ENCODE measurements at regions not wholly inside any gene's neighbourhood (a gene's known extent, or its start where the extent isn't known, plus 50 kb on each side); places are given as distances from the start of the nearest gene placed in this dataset.
A peak's percentile ranks its signal among the peaks of the same experiment; 100 is the strongest.

DNA sequence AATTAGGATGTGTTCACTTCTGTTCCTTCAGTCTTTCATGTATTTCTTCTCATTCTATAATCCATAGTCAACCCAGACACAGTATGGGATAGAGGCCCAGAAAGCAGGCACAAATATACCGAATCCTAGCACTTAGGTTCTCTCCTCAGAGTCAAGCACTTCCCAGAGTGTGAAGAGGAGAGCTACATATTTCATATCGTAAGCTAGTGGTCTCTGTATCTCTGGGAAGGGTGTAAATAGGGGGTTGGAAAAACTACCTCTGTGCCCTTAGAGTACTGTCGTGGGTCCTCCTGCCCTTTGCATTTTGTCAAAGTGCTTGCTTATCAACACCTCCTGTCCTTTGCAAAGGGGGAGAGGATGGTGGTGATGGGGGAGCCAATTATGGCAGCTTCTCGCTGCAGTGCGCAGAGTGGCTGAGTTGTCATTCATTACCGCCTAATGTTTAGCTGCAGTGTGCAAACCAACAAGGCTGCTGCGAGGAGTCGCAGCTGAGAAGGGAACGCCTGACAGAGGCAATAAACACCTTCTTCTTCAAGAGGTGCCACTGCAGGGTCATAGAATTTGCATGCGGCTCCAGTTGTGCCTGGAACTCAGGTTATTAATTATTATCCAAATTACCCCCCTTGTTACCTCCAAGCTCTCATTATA is 182.7 kb downstream of the NUF2 start:
- H3K4me3 ChIP-seq, result no peak overlapping the region
- TF ChIP-seq POLR2A (IDR thresholded peaks at IDR 0.05; ENCODE audit: low read depth), result no peak
- no peak for TF ChIP-seq EP300 (IDR thresholded peaks at IDR 0.05)
- TF ChIP-seq POLR2AphosphoS5 (IDR thresholded peaks at IDR 0.05), result no peak
- WGBS, result 90% methylated on average over 10 of the region's 10 CpGs
- peaks cover 0 to 8% (median 4%) of the 10 kb centered on the region in 4 donors for H3K9me3 ChIP-seq
- intact Hi-C loops (cut with DNase I), result no loop called here
- no peak overlapping the region for H3K27ac ChIP-seq (replicated peaks in 1 of 4)
- no peaks in the 10 kb centered on the region for H3K27me3 ChIP-seq
- no peaks in the 10 kb centered on the region for H3K36me3 ChIP-seq
- DNase-seq (ENCODE audit: extremely low spot score), result no peak
- no peaks in the 10 kb centered on the region for H3K4me1 ChIP-seq

DNA sequence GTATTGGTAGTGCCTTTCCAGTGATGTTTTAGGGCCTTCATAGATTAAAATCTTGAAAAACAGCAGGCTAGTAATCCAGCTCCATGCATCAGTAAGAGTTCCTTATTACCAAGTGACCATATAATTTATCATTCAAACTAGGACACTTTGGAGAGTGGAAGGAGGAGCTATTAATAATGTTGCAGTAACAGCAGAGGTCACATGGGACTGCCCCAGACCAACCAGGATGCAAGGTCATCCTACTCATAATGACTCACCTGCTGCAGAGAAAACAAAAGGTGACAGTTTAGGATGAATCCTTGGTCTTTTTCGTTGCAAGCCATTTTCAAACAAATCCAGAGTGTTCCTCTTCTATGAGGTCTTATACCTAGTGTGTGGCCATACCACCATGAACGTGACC is 187.4 kb downstream of the NUF2 start:
- Histone ChIP-seq H3K9me3 (no peaks in the 10 kb centered on the region), H3K27me3 (no peaks in the 10 kb centered on the region), H3K36me3 (no peaks in the 10 kb centered on the region), H3K4me1 (no peaks in the 10 kb centered on the region), H3K4me3 (no peak overlapping the region), H3K27ac (replicated peaks in 1 of 4) (no peak overlapping the region)
- WGBS, result 78% methylated on average over 2 of the region's 2 CpGs
- TF ChIP-seq POLR2AphosphoS5 (IDR thresholded peaks at IDR 0.05) (no peak), EP300 (IDR thresholded peaks at IDR 0.05) (no peak), POLR2A (IDR thresholded peaks at IDR 0.05; ENCODE audit: low read depth) (no peak)
- TF ChIP-seq, protein P1, sequence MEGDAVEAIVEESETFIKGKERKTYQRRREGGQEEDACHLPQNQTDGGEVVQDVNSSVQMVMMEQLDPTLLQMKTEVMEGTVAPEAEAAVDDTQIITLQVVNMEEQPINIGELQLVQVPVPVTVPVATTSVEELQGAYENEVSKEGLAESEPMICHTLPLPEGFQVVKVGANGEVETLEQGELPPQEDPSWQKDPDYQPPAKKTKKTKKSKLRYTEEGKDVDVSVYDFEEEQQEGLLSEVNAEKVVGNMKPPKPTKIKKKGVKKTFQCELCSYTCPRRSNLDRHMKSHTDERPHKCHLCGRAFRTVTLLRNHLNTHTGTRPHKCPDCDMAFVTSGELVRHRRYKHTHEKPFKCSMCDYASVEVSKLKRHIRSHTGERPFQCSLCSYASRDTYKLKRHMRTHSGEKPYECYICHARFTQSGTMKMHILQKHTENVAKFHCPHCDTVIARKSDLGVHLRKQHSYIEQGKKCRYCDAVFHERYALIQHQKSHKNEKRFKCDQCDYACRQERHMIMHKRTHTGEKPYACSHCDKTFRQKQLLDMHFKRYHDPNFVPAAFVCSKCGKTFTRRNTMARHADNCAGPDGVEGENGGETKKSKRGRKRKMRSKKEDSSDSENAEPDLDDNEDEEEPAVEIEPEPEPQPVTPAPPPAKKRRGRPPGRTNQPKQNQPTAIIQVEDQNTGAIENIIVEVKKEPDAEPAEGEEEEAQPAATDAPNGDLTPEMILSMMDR (IDR thresholded peaks at IDR 0.05), result no peak
- no peak for DNase-seq (ENCODE audit: extremely low spot score)
- intact Hi-C loops (cut with DNase I), result no loop called here

DNA sequence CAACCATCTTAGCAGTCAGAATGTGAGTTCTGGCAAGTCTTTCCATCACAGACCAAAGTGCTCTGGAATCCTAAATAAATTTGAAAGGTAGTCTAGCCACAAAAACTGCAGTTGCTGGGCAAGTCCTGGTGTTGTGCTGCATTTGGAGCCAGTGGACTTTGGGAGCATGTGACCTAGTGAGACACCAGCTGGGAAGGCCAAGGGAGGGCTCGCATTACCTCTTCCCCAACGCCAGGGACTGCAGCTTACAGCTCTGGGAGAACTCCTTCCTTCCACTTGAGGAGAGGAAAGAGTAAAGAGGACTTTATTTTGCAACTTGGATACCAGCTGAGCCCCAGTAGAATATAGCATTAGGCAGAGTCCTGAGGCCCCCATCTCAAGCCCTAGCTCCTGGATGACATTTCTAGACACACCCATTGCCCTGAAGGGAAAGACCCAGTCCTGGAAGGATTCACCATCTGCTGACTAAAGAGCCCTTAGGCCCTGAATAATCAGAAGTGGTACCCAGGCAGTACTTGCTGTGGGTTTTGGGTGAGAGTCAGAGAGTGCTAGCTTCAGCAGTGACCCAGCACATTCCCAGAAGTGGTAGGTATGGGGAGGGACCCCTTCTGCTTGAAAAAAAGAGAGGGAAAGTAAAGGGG is 190.7 kb downstream of the NUF2 start:
- WGBS, result no CpG with 5 or more reads among the region's 2 CpGs
- DNase-seq (ENCODE audit: extremely low spot score), result no peak

DNA sequence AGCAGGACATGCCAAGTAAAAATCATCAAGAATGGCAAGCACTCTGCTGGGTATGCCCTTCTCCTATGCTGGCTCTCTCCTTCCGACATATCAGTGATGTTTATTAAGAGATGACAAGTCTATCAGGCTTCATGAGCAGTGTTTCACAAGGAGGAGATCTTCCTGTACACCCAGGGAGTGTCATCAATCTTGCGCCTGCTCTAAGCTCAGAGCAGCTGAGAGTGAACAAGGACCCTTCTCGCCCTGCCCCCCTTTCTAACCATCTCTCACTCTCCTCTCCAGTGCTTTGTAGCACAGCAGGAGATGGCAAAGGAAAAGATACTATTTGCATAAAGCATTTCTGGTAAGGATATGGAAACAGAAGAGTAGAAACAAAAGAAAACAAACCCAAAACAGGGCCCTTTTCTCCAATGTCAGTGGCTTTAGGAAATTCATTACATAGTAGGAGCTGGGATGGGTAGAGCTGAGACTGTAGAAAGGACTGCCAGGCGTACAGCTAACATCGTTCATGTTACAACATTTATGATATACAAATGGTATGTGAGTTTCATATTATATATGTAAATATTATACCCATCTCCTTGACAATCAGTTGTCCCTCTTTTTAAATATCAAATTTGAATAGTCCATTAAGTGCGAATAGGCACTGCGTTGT is 201.7 kb downstream of the NUF2 start:
- Histone ChIP-seq H3K9me3 (peaks cover 0 to 9% (median 2%) of the 10 kb centered on the region in 4 donors), H3K27ac (replicated peaks in 1 of 4) (no peak overlapping the region), H3K4me1 (no peaks in the 10 kb centered on the region), H3K36me3 (no peaks in the 10 kb centered on the region), H3K4me3 (no peak overlapping the region), H3K27me3 (no peaks in the 10 kb centered on the region)
- 85% methylated on average over 7 of the region's 7 CpGs for WGBS
- no peak for DNase-seq (ENCODE audit: extremely low spot score)
- TF ChIP-seq, protein P1 (IDR thresholded peaks at IDR 0.05), result no peak
- TF ChIP-seq EP300 (IDR thresholded peaks at IDR 0.05) (no peak), POLR2A (IDR thresholded peaks at IDR 0.05; ENCODE audit: low read depth) (no peak), POLR2AphosphoS5 (IDR thresholded peaks at IDR 0.05) (no peak)
- intact Hi-C loops (cut with DNase I), result no loop called here

More for the DNA sequence above, 190.7 kb downstream of the NUF2 start:
- H3K9me3 ChIP-seq, result no peaks in the 10 kb centered on the region
- no peak for TF ChIP-seq EP300 (IDR thresholded peaks at IDR 0.05)
- TF ChIP-seq, protein P1 (IDR thresholded peaks at IDR 0.05), result no peak
- TF ChIP-seq POLR2AphosphoS5 (IDR thresholded peaks at IDR 0.05), result no peak
- TF ChIP-seq POLR2A (IDR thresholded peaks at IDR 0.05; ENCODE audit: low read depth), result no peak
- no peaks in the 10 kb centered on the region for H3K27me3 ChIP-seq
- H3K36me3 ChIP-seq, result no peaks in the 10 kb centered on the region
- intact Hi-C loops (cut with DNase I), result no loop called here
- H3K27ac ChIP-seq (replicated peaks in 1 of 4), result no peak overlapping the region
- no peaks in the 10 kb centered on the region for H3K4me1 ChIP-seq
- H3K4me3 ChIP-seq, result no peak overlapping the region

DNA sequence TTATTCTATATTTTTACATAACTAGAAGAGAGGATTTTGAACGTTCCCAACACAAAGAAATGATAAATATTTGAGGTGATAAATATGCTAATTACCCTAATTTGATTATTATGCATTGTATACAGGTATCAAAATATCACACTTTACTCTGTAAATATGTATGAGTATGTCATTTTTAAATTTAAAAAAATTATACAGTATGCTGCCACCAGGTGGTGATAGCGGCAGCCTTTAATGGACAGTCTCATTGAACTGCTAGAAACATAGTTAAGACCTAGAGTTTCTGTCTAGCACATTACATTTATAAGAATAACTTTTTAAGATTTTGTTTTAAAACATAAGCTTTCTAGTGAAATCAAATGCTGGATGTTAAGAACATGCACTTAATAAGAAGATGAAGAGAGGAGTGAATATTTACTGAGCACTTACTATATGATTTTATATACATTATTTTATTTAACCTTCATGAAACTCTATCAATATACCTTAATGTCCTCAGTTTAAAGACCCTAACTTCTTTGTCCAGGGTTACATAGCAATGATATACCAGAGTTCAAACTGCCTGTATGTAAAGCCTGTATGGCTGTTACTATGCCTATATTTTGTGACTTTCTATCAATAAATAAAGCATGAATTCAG is 207.1 kb downstream of the NUF2 start:
- WGBS, result 42% methylated on average over 2 of the region's 2 CpGs
- TF ChIP-seq, protein P1 (IDR thresholded peaks at IDR 0.05), result peak; percentile 38 to 64 (median 57)
- no peak for TF ChIP-seq POLR2AphosphoS5 (IDR thresholded peaks at IDR 0.05)

More for the DNA sequence above, 207.1 kb downstream of the NUF2 start:
- intact Hi-C loops (cut with DNase I), result no loop called here
- no peaks in the 10 kb centered on the region for H3K9me3 ChIP-seq
- H3K4me3 ChIP-seq, result no peak overlapping the region
- H3K36me3 ChIP-seq, result no peaks in the 10 kb centered on the region
- no peak for DNase-seq (ENCODE audit: extremely low spot score)
- H3K27me3 ChIP-seq, result no peaks in the 10 kb centered on the region
- no peak overlapping the region for H3K27ac ChIP-seq (replicated peaks in 1 of 4)
- H3K4me1 ChIP-seq, result no peaks in the 10 kb centered on the region
